ENCODE measurements at regions not wholly inside any gene's neighbourhood (a gene's known extent, or its start where the extent isn't known, plus 50 kb on each side); places are given as distances from the start of the nearest gene placed in this dataset.
A peak's percentile ranks its signal among the peaks of the same experiment; 100 is the strongest.

DNA sequence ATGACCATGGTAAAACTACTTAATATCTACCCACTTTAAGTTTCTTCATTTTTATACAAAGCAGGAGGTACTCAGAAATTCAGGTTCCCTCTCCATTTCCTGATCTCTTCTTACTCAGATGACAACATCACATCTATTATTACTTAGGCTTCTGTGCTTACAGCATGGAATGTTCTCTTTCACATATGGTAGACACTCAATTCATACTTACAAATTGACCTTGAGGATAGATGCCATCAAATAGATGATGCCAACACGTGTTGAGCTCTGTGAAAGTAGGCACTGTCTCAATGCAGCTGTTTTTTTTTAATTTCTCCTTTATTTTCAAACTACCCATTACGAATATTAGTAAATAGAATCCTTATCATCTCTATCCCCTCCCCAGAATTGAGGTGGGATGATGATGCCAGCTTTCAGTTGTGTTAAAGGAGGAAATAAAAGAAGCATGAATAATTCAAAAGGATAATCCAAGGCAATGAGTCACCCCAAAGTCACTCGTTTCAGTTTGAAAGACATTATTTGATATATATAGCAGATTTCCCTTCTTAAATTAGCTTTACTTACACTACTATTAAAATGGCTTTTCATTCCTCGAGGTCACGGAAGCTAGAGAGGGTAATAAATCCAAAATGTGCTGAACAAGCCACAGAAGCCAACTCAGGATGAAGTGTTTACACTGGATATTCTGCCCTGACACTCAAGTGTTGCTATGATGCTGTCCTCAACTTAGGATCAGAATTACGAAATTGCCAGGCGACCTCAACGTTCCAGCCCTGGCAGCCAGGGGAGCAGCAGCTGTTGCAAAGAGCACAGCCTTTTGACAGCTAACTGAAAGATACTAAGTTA lies 124.2 kb upstream of the EOLA2 start:
- TF ChIP-seq, protein P1, sequence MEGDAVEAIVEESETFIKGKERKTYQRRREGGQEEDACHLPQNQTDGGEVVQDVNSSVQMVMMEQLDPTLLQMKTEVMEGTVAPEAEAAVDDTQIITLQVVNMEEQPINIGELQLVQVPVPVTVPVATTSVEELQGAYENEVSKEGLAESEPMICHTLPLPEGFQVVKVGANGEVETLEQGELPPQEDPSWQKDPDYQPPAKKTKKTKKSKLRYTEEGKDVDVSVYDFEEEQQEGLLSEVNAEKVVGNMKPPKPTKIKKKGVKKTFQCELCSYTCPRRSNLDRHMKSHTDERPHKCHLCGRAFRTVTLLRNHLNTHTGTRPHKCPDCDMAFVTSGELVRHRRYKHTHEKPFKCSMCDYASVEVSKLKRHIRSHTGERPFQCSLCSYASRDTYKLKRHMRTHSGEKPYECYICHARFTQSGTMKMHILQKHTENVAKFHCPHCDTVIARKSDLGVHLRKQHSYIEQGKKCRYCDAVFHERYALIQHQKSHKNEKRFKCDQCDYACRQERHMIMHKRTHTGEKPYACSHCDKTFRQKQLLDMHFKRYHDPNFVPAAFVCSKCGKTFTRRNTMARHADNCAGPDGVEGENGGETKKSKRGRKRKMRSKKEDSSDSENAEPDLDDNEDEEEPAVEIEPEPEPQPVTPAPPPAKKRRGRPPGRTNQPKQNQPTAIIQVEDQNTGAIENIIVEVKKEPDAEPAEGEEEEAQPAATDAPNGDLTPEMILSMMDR (IDR thresholded peaks at IDR 0.05 in 8 of 11, conservative IDR thresholded peaks at IDR 0.05 in 3 of 11), result peak in 1 of 11 experiments; percentile 21
- peak in 1 of 3 donors; percentile 50 for TF ChIP-seq POLR2AphosphoS5 (IDR thresholded peaks at IDR 0.05)
- no peak for TF ChIP-seq POLR2A (IDR thresholded peaks at IDR 0.05)

All from spleen (tissue), 7 donors.